Activated CD8-positive, alpha-beta T cell treated with anti-CD3 and anti-CD28 coated beads for 36 hours (primary cell): ENCODE measurements at regions not wholly inside any gene's neighbourhood (a gene's known extent, or its start where the extent isn't known, plus 50 kb on each side); places are given as distances from the start of the nearest gene placed in this dataset.

Experiments
- ATAC-seq: fragments of 200-7000 bp; cut with Tn5 transposase; one replicate; pipeline ENCODE4 v1.10.0; 2021; ENCODE audit warnings: mild to moderate bottlenecking, moderate library complexity
- CTCF ChIA-PET: fragments of 350-600 bp; sonication (Branson Sonifier 250); formaldehyde crosslinking; loops from one replicate; lab custom pipeline; 2021; ENCODE audit warnings: antibody characterized with exemption; lab: Charles Lee
- POLR2A ChIA-PET: fragments of 350-600 bp; sonication (Branson Sonifier 250); formaldehyde crosslinking; loops from one replicate; lab custom pipeline; 2021; ENCODE audit warnings: antibody characterized with exemption; lab: Charles Lee
- DNase-seq: peaks from one replicate; pipeline ENCODE4 v3.0.0-alpha.2; 2020
- H3K27ac Mint-ChIP-seq: one replicate; pipeline ENCODE4 v1.8.0; 2021; ENCODE audit warnings: mild to moderate bottlenecking, mixed read lengths
- H3K27me3 Mint-ChIP-seq: one replicate; pipeline ENCODE4 v1.8.0; 2021; ENCODE audit warnings: mixed read lengths
- H3K36me3 Mint-ChIP-seq: one replicate; pipeline ENCODE4 v1.8.0; 2021; ENCODE audit warnings: low read depth, mixed read lengths
- H3K4me1 Mint-ChIP-seq: one replicate; pipeline ENCODE4 v1.8.0; 2021; ENCODE audit warnings: low read depth, mixed read lengths
- H3K4me3 Mint-ChIP-seq: one replicate; pipeline ENCODE4 v1.8.0; 2021; ENCODE audit warnings: mild to moderate bottlenecking, moderate library complexity, mixed read lengths
- H3K9me3 Mint-ChIP-seq: one replicate; pipeline ENCODE4 v1.8.0; 2021; ENCODE audit warnings: mixed read lengths
- CTCF ChIP-seq: fragments of 200-600 bp; IDR thresholded peaks from one replicate; pipeline ENCODE4 v1.8.0; 2022; ENCODE audit warnings: antibody characterized with exemption, mild to moderate bottlenecking
- intact Hi-C: fragments of 100-400 bp; cut with micrococcal nuclease; formaldehyde crosslinking; loops from one replicate; pipeline ENCODE4 v1.10.0; 2022

- intact Hi-C loops: no loop called here
- ChIA-PET CTCF (no interaction called here), POLR2A (no interaction called here)
- H3K27me3 Mint-ChIP-seq: peaks cover 2% of the 10 kb centered on the region
- H3K9me3 Mint-ChIP-seq: no peaks in the 10 kb centered on the region
- DNase-seq (no peak), ATAC-seq (no peak)
- no peak for TF ChIP-seq CTCF
- no peak overlapping the region for H3K4me3 Mint-ChIP-seq
- no peaks in the 10 kb centered on the region for H3K4me1 Mint-ChIP-seq
- H3K27ac Mint-ChIP-seq: no peak overlapping the region
- H3K36me3 Mint-ChIP-seq: no peaks in the 10 kb centered on the region
Observed at GRCh38 chr4:164293203-164293602, 460.7 kb upstream of the SMIM31 start.

DNA sequence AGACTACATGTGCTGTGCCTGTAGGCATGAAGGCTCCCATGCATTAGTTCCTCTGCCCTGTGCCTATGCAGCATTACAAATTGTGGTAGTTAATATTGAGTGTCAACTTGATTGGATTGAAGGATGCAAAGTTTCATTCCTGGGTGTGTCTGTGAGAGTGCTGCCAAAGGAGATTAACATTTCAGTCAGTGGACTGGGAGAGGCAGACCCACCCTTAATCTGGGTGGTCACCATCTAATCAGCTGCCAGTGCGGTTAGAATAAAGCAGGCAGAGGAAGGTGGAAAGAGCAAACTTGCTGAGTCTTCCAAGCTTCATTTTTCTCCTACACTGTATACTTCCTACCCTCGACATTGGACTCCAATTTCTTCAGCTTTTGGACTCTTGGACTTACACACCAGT, 460.2 kb upstream of the SMIM31 start:
- H3K36me3 Mint-ChIP-seq: no peaks in the 10 kb centered on the region
- H3K4me1 Mint-ChIP-seq: no peaks in the 10 kb centered on the region
- intact Hi-C loops: no loop called here
- ATAC-seq: no peak
- peaks cover 2% of the 10 kb centered on the region for H3K27me3 Mint-ChIP-seq
- CTCF ChIA-PET: no interaction called here
- H3K9me3 Mint-ChIP-seq: no peaks in the 10 kb centered on the region
- DNase-seq: no peak
- no peak overlapping the region for H3K4me3 Mint-ChIP-seq
- H3K27ac Mint-ChIP-seq: no peak overlapping the region
- POLR2A ChIA-PET: no interaction called here
- no peak for TF ChIP-seq CTCF

- peaks cover 4% of the 10 kb centered on the region for H3K9me3 Mint-ChIP-seq
- intact Hi-C loops: no loop called here
- no peaks in the 10 kb centered on the region for H3K4me1 Mint-ChIP-seq
- no peak for DNase-seq
- no peak for ATAC-seq
- POLR2A ChIA-PET: no interaction called here
- no peak for TF ChIP-seq CTCF
- no peak overlapping the region for H3K4me3 Mint-ChIP-seq
- H3K27me3 Mint-ChIP-seq: no peaks in the 10 kb centered on the region
- no peaks in the 10 kb centered on the region for H3K36me3 Mint-ChIP-seq
- no peak overlapping the region for H3K27ac Mint-ChIP-seq
- CTCF ChIA-PET: no interaction called here
Observed at GRCh38 chr4:164301430-164301829, 452.5 kb upstream of the SMIM31 start.

GRCh38 chr4:164304101-164304639, 449.8 kb upstream of the SMIM31 start:
- ChIA-PET CTCF (no interaction called here), POLR2A (no interaction called here)
- Mint-ChIP-seq H3K27me3 (no peaks in the 10 kb centered on the region), H3K27ac (no peak overlapping the region), H3K4me1 (no peaks in the 10 kb centered on the region), H3K9me3 (peaks cover 4% of the 10 kb centered on the region), H3K36me3 (no peaks in the 10 kb centered on the region), H3K4me3 (no peak overlapping the region)
- no peak for TF ChIP-seq CTCF
- DNase-seq (no peak), ATAC-seq (no peak)
- intact Hi-C loops: no loop called here

- ATAC-seq (no peak), DNase-seq (no peak)
- ChIA-PET CTCF (no interaction called here), POLR2A (no interaction called here)
- no peak for TF ChIP-seq CTCF
- Mint-ChIP-seq H3K27me3 (no peaks in the 10 kb centered on the region), H3K36me3 (no peaks in the 10 kb centered on the region), H3K4me3 (no peak overlapping the region), H3K4me1 (no peaks in the 10 kb centered on the region), H3K27ac (no peak overlapping the region), H3K9me3 (peaks cover 4% of the 10 kb centered on the region)
- intact Hi-C loops: no loop called here
Observed at GRCh38 chr4:164304861-164305260, 449.1 kb upstream of the SMIM31 start.
